ENCODE measurements at regions not wholly inside any gene's neighbourhood (a gene's known extent, or its start where the extent isn't known, plus 50 kb on each side); places are given as distances from the start of the nearest gene placed in this dataset.

DNA sequence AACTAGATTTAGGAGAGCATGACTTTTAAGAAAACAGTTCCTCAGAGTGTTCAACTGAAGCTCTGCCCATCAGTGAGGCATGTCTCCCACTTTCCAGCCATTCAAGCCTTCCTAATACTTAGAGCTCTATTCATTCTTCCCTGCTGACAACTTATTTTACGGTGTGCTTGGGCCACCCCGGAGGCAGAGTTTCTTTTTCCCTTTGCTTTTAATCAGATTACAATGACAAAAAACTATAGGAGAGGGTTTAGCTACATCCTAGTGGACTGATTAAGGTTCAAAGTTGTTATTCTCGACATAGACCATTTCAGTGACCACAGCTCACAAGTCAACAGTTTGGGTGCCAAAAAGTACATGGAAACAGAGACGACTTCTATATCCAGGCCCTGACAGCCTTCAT is 167.8 kb upstream of the TRIB2 start:
- Histone ChIP-seq H3K4me3 (no peak overlapping the region), H3K9me3 (no peaks in the 10 kb centered on the region), H3K36me3 (no peaks in the 10 kb centered on the region), H3K27me3 (no peaks in the 10 kb centered on the region), H3K27ac (no peak overlapping the region), H3K4me1 (peaks cover 0 to 1% of the 10 kb centered on the region in 2 donors)
- DNase-seq, result no peak
- no peak for ATAC-seq
- intact Hi-C loops (cut with DNase I), result no loop called here
- TF ChIP-seq CTCF (IDR thresholded peaks at IDR 0.05), result no peak

GRCh38 chr2:12549641-12550040 is 167.1 kb upstream of the TRIB2 start:
- Histone ChIP-seq H3K4me3 (no peak overlapping the region), H3K9me3 (no peaks in the 10 kb centered on the region), H3K27me3 (no peaks in the 10 kb centered on the region), H3K4me1 (peaks cover 0 to under 1% of the 10 kb centered on the region in 2 donors), H3K36me3 (no peaks in the 10 kb centered on the region), H3K27ac (no peak overlapping the region)
- TF ChIP-seq CTCF (IDR thresholded peaks at IDR 0.05), result no peak
- DNase-seq (no peak), ATAC-seq (no peak)
- intact Hi-C loops (cut with DNase I), result no loop called here

GRCh38 chr2:12552092-12552491 is 164.6 kb upstream of the TRIB2 start:
- intact Hi-C loops (cut with DNase I), result no loop called here
- no peaks in the 10 kb centered on the region for H3K9me3 ChIP-seq
- H3K4me1 ChIP-seq, result peaks cover 0 to 11% of the 10 kb centered on the region in 2 donors
- TF ChIP-seq CTCF (IDR thresholded peaks at IDR 0.05), result no peak
- H3K27me3 ChIP-seq, result no peaks in the 10 kb centered on the region
- no peaks in the 10 kb centered on the region for H3K36me3 ChIP-seq
- H3K27ac ChIP-seq, result no peak overlapping the region
- ATAC-seq (no peak), DNase-seq (no peak)
- no peak overlapping the region for H3K4me3 ChIP-seq

GRCh38 chr2:12554224-12555011 is 162.3 kb upstream of the TRIB2 start:
- ATAC-seq, result no peak
- no peaks in the 10 kb centered on the region for H3K36me3 ChIP-seq

More at GRCh38 chr2:12554224-12555011, 162.3 kb upstream of the TRIB2 start:
- no peak for TF ChIP-seq CTCF (IDR thresholded peaks at IDR 0.05)
- no peak overlapping the region for H3K27ac ChIP-seq
- no peak overlapping the region for H3K4me3 ChIP-seq
- no peaks in the 10 kb centered on the region for H3K9me3 ChIP-seq
- DNase-seq, result no peak
- no peaks in the 10 kb centered on the region for H3K27me3 ChIP-seq
- H3K4me1 ChIP-seq, result peaks cover 0 to 11% of the 10 kb centered on the region in 2 donors
- intact Hi-C loops (cut with DNase I), result no loop called here

Data from left lung (tissue), 4 donors.